NCI-H1092 treated with DMSO at 0.1 percent for 48 hours (cell line): ENCODE measurements at regions not wholly inside any gene's neighbourhood (a gene's known extent, or its start where the extent isn't known, plus 50 kb on each side); places are given as distances from the start of the nearest gene placed in this dataset.
"Not testable (repeated sequence)": the region's sequence is repeated elsewhere in the genome, so short reads cannot be mapped to it uniquely, and the experiment has no call there.

Experiments
- DNase-seq: peaks from one replicate; lab custom pipeline; 2025; lab: John Stamatoyannopoulos, UW

DNA sequence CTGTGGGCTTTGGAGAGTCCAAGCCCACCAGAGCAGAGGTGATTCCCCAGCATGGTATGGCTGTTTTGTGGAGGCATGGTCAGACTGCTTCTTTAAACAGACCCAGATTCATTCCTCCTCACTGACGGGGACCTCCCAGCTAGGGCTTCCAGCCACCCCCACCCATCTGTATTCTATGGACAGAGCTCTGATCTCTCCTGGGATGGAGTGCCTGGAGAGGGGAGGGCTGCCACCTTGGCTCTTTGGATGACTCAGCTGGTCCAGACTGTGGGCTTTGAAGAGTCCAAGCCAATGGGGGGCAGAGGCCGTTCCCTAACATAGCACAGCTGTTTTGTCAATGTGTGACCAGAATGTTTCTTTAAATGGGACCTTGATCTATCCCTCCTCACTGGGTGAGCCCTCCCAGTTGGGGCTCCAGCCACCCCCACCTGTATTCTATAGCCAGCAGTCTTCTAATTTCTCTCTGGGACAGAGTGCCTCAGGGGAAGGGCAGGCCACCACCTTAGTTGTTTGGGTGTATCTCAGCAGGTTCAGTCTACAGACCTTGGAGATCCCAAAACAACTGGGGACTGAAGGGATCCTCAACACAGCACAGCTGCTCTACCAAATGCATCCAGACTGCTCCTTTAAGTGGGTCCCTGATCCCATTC, 122.0 kb upstream of the OSTN start:
- DNase-seq: no peak

DNA sequence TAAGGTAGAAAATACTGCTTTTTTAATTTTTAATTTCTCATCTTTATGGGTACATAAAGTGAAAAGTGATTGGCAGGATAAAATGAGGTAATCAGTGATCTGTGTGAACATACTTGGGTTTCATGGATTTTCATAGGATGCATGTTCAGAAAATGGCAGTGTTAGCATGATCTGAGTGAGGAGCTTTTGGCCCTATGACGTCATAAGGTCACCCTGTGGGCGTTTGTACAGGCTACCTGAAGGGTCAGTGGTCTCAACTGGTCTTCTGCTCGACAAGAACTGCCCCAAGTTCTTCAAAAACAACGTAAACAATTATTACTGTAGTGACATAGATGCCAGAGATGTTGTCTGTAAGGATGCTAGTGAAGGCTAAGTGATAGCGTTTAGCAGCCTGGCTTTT, 124.5 kb upstream of the OSTN start:
- DNase-seq: no peak

DNA sequence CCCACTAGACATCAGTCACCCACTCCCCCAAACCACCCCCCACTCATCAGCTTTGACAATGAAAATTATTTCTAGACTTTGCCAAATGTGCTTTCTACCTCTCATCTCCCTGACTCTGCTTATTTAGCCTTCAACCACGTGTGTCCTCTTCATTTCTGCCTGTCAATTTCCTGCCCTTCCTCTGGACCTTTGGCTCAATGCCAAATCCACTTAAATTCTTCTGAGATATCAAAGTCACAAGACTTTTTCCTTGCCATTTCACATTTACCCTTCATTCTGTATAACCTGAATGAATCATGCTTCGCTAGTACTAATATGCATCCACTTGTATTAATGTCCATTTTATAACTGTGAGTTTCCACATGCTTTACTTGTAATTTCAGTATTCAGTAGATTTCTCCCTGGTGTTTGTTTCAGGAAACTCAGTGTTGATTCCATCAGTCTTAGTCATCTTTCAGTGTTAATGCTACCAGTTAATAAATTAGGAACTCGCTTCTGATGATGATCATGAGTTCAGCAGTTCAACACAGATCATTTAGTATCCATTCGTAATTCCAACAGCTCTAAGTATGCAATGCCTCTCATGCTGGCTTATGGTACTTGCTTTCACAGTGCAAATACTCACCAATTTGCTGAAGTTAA, 128.2 kb upstream of the OSTN start:
- no peak for DNase-seq

- no peak for DNase-seq
Measured at GRCh38 chr3:191070201-191070600, 128.8 kb upstream of the OSTN start.

GRCh38 chr3:191068946-191069813, 129.9 kb upstream of the OSTN start:
- DNase-seq: no peak

GRCh38 chr3:191066669-191067068, 132.4 kb upstream of the OSTN start:
- no peak for DNase-seq

DNA sequence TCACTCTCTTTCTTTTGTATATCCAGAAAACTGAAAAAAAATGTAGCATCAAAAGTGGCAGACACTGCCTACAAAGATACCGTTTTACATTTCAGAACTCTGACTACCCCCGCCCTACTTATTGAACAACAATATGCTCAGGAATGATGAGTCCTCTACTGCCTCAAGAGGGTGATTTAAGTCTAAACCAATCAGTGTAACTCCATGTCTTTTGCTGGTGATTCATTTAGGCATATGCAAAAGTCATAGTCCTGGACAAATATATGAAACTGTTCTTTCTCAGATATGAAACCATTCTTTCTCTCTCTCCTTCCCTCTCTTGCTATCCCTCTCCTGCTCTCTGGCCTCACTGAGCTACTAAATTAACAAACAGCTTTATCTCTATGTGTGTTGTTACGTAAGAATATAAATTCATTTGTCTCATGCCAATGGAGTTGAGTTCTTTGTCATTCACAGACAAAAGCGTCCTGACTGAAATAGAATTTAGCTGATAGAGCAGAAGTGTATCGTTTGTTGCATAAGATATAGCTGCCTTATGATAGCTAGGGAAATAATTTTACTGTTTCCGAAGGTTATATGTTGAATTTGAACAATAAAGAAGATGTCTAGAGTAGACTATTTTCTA, 133.7 kb upstream of the OSTN start:
- no peak for DNase-seq

- DNase-seq: peak; percentile 9
Measured at GRCh38 chr3:191051037-191051436, 148.0 kb upstream of the OSTN start.

- DNase-seq: no peak
Measured at GRCh38 chr3:191047930-191048329, 151.1 kb upstream of the OSTN start.

GRCh38 chr3:191030929-191031328, 168.1 kb upstream of the OSTN start:
- no peak for DNase-seq

DNA sequence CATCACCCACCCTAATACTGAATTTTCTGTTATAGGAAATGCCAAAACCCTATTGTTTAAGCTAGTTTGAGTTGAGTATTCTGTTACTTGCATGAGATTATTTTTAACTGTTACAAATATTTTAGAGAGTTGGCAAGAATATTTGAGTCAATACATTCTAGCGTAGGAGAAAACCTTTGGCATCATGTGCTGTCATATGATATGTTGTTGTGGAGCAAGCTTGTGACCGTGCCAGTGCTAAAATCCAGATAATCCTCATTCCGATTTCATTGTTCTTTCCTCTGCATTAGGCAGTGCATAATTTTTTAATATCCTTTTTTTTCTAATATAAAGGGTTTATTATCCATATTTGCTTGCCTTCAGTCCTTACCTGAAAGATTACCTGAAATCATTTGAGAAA, 168.0 kb upstream of the GMNC start:
- no peak for DNase-seq

DNA sequence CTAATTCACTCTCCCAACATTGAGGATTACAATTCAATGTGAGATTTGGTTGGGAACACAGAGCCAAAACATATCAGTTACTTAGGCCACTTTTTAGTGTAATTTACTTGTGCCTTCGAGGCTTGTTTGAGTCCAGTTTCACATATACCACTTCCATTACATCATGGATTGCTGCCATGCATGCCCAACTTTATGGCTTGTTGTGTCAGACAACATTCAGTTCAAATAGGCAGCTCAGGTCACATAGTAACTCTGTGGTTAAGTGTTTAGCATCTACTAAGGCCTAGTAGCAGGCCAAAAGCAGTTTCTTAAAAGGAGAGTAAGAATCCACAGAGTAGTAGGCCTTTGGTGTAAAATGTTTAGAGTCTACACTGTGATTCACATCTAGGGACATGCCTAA, 164.3 kb upstream of the GMNC start:
- no peak for DNase-seq

GRCh38 chr3:191020730-191021396, 158.4 kb upstream of the GMNC start:
- DNase-seq: no peak

- no peak for DNase-seq
Measured at GRCh38 chr3:191019855-191020254, 157.4 kb upstream of the GMNC start.

GRCh38 chr3:191015960-191016359, 153.5 kb upstream of the GMNC start:
- DNase-seq: not testable (repeated sequence)

GRCh38 chr3:191008074-191008473, 145.6 kb upstream of the GMNC start:
- no peak for DNase-seq

DNA sequence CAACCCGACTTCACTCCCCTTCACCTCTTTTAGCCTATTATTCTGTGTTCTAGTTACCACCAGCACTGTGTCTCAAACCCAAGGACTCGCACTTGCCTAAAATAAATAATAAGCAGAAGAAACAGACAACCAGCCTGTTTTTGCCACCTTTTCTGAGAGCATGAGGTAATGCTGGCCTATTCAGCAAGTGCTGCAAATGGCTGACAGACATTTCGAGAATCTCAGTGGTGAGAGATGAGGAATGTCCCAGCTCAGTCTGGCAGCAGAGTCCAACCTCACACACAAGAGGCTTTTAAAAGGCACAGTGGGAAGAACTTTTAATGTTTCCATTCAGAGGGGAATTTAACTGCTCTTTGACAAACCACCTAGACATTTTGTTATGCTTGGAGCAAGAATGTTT, 143.3 kb upstream of the GMNC start:
- DNase-seq: no peak

DNA sequence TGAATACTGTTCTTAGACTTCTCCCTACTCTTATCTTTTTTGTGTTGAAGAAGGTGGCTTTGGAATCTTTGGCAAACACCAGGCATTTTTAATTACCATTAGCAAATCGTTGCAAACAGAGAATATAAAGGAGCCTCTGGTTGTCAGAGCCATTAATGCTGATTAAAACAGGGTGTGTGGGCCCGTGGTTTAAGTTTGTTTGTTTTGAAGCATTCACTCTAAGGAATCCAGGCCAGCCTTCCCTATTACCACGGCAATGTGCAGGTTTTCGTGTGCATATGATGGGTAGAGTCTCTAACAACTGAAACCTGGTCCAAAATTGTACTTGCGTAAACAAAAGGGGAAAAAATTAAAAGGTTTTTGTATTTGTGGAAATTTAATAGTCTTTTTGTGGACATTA, 141.2 kb upstream of the GMNC start:
- no peak for DNase-seq

DNA sequence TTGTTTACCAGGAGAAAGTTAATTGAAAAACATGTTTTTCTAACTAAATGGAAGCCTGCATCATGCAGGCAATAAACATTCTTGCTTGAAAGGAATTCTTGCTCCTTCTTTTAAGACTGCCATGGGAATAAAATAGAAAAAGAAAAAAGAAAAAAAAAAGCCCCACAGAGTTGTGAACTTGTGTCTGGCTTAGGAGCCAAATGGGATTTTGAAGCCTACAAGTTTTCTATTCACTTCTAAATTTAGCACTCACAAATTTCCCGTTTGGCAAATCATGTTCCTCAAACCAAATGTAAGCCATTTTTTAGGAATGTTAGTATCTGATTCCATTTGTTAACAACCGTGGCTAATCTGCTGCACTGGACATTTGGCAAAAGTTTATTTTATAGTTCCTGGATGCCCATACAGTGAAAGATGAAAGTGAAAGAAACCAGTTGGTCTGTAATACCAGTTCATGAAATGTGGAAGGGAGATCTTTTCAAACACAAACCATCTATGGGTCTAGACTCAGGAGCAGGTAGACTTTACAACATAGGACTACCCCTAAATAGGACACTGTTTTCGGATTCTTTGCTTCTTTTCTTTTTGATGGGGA, 133.8 kb upstream of the GMNC start:
- DNase-seq: no peak

DNA sequence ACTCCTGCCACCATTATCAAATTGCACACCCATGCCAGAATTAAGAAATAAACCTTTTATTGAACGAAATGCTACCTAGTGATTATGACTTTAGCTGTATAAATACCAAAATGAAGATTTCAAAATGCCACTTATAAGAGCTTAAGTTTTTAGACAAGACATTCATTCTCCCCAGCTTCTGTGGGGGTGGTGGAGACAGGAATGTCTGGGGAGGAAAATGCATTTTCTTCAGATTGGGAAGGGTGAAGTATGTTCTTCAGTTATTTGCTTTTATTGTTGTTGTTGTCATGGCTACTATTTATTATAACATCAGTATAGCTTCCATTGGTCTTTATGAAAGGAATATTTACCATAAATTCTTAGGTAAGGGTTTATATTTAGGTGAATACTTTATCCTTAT, 132.7 kb upstream of the GMNC start:
- DNase-seq: no peak

DNA sequence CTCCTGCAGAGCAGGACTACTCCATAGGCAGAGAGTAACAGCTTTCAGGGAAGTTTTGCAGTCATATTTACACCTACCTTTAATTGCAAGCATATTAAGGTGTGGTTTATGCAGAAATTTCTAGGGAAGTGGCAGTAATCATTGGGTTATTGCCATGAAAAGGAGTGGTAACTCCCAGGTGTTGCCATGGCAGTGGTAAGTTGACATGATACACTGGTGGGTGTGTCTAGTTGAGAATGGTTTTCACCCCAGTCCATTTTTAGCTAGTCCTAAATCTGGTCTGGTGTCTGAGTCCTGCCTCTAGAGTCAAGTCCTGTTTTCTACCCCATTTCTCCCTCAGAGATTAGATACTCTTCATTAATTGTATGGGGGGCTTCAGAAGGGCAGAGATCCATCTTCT, 128.4 kb upstream of the GMNC start:
- DNase-seq: no peak

DNA sequence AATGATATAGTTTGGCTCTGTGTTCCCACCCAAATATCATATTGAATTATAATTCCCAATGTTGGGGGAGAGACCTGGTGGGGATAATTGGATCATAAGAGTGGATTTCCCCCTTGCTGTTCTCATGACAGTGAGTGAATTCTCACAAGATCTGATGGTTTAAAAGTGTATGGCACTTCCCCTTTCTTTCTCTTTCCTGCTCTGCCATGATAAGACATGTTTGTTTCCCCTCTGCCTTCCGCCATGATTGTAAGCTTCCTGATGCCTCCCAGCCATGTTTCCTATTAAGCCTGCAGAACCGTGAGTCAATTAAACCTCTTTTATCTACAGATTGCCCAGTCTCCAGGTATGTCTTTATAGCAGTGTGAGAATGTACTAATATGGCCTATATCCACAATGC, 126.7 kb upstream of the GMNC start:
- DNase-seq: no peak
